GM04503 (cell line): ENCODE measurements at regions not wholly inside any gene's neighbourhood (a gene's known extent, or its start where the extent isn't known, plus 50 kb on each side); places are given as distances from the start of the nearest gene placed in this dataset.

ENCODE experiments used
- DNase-seq: peaks from one replicate; pipeline ENCODE4 v3.0.0-alpha.2; 2012; ENCODE audit warnings: low read depth

DNA sequence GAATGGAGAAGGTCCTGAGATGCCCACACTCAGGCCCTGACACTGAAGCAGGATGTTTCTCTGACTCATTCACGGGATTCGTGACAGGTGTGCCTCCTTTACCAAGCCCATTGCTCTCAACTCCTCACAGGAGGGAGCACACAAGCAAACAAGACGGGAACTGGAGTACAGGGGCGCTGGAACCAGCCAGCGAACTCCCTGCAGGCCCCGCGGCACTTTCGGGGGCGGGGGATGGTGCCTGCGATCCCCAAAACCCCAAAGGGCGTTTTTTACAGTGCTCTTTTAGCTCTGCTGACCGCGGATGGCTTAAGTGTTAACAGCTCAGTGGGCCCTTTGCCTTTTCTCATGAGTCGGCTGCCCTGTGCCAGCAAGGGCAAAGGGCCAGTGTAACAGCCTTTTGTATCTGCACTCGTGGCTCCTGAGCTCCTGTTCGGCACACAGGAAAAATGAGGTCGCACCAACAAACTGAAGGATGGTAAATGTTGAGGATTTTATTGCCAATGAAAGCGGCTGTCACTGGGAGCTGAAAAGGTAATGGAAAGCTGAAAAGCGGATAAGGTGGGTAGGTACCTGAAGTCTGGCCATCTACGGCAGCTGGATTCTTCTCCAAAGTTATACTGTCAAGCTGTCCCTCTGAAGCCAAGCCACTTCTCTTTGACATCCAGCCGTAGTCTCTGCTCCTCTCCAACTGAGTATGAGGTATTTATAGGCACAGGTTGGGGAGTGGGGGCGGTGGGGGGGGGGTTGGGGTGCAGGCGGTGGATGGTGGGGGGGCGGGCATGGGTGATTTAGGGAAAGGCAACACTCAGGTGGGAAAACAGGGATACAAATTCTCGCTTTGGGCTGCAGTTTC lies 65.0 kb upstream of the TRPC4 start:
- no peak for DNase-seq

DNA sequence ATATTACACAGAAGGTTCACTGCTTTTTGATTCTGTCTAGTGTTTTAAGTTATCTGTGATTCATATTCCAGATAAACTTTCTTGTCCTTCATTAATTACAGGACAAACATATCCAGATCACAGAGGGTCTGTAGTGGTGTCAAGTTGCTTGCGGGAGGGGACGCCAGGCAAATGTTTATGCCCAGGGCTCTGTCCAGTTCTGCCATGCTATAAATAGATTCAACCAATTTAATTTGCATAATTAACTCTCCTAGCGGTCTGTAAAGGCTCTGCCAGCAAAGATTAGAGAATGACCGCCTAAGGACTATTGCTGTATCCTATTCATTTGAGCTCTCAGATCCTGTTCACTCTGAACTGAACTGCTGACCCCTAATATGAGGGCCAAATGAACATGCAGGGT lies 59.7 kb upstream of the TRPC4 start:
- no peak for DNase-seq

- DNase-seq: no peak
Observed at GRCh38 chr13:37927561-37927960, 58.0 kb upstream of the TRPC4 start.

- no peak for DNase-seq
Observed at GRCh38 chr13:37925878-37926473, 56.4 kb upstream of the TRPC4 start.

GRCh38 chr13:37923236-37923635 lies 53.7 kb upstream of the TRPC4 start:
- no peak for DNase-seq

GRCh38 chr13:37919329-37919880 lies 49.8 kb upstream of the TRPC4 start:
- no peak for DNase-seq
